Endothelial cell of umbilical vein (primary cell): ENCODE measurements at regions not wholly inside any gene's neighbourhood (a gene's known extent, or its start where the extent isn't known, plus 50 kb on each side); places are given as distances from the start of the nearest gene placed in this dataset.
A peak's percentile ranks its signal among the peaks of the same experiment; 100 is the strongest.

Experiments used
- BruUV-seq: library from RNA; stranded (reverse); fragments of 400-500 nt; replicated peaks from 2 replicates; lab custom pipeline; 2021; lab: Mats Ljungman, UMichigan
- CTCF ChIA-PET: fragments of 300-600, 350-600 bp; sonication (Branson Sonifier 250); formaldehyde crosslinking; loops from one replicate; lab custom pipeline; 2021; ENCODE audit warnings: antibody characterized with exemption, inconsistent platforms; lab: Charles Lee
- POLR2A ChIA-PET: fragments of 300-600, 350-600 bp; sonication (Branson Sonifier 250); formaldehyde crosslinking; loops from one replicate; lab custom pipeline; 2021; ENCODE audit warnings: antibody characterized with exemption, inconsistent platforms; lab: Charles Lee
- DNase-seq: peaks from one replicate; pipeline ENCODE4 v3.0.0-alpha.2; 2011; ENCODE audit warnings: low read depth, low spot score
- FAIRE-seq: peaks from 2 replicates; lab custom pipeline; 2011; peaks lifted over from hg19 to GRCh38; lab: Jason Lieb, UNC
- H2AFZ ChIP-seq: 2 replicates; pipeline ENCODE4 v1.6.0; 2012; ENCODE audit warnings: low read depth, low read length, control low read depth, inconsistent platforms
- H3K27ac ChIP-seq: 2 replicates; pipeline ENCODE4 v1.5.1; 2011; ENCODE audit warnings: low read depth, mild to moderate bottlenecking, control low read depth, low read length, moderate library complexity; ENCODE audit not compliant: insufficient read depth
- H3K27me3 ChIP-seq, 2 experiments: 2 replicates each; pipeline versions ENCODE4 v1.6.0 to v1.6.1; 2011; ENCODE audit warnings: low read length in 2 of 2, mixed read lengths in 1 of 2; ENCODE audit not compliant: control insufficient read depth in 2 of 2, insufficient read depth in 2 of 2
- H3K36me3 ChIP-seq, 2 experiments: 2 replicates in 1 of 2; 3 replicates in 1 of 2; pipeline ENCODE4 v1.5.1; 2011; ENCODE audit warnings: low read length in 2 of 2, mild to moderate bottlenecking in 1 of 2, moderate library complexity in 1 of 2; ENCODE audit not compliant: control insufficient read depth in 2 of 2, insufficient read depth in 2 of 2; ENCODE audit errors: extremely low read depth in 1 of 2
- H3K4me1 ChIP-seq: 3 replicates; pipeline ENCODE4 v1.5.1; 2011; ENCODE audit warnings: mild to moderate bottlenecking, low read length; ENCODE audit not compliant: control insufficient read depth, insufficient read depth; ENCODE audit errors: extremely low read depth
- H3K4me2 ChIP-seq: 2 replicates; pipeline ENCODE4 v1.6.1; 2011; ENCODE audit warnings: low read length, control low read depth, mixed read lengths; ENCODE audit not compliant: insufficient read depth
- H3K4me3 ChIP-seq, 3 experiments: fragments of 200-600 bp in 1 of 3; sonication (generic), shearing (Covaris generic) in 1 of 3; replicated peaks in 1 of 3; 2 replicates each; pipeline ENCODE4 v1.5.1; 2011 to 2016; ENCODE audit warnings: control low read depth in 3 of 3, low read length in 3 of 3, mild to moderate bottlenecking in 2 of 3, inconsistent platforms in 1 of 3, low read depth in 1 of 3, moderate library complexity in 1 of 3; ENCODE audit not compliant: insufficient read depth in 1 of 3
- H3K79me2 ChIP-seq: 2 replicates; pipeline ENCODE4 v1.6.0; 2012; ENCODE audit warnings: low read length, inconsistent platforms; ENCODE audit not compliant: control insufficient read depth, insufficient read depth
- H3K9ac ChIP-seq: replicated peaks from 2 replicates; pipeline ENCODE3; 2011; ENCODE audit warnings: low read length, control low read depth; ENCODE audit not compliant: insufficient read depth; ENCODE audit errors: extremely low read depth
- H3K9me1 ChIP-seq: replicated peaks from 3 replicates; pipeline ENCODE4 v1.6.0; 2011; ENCODE audit warnings: mild to moderate bottlenecking, low read length; ENCODE audit not compliant: control insufficient read depth, insufficient read depth; ENCODE audit errors: extremely low read depth
- H3K9me3 ChIP-seq: replicated peaks from 2 replicates; pipeline ENCODE4 v1.5.1; 2012; ENCODE audit warnings: low read length, inconsistent platforms; ENCODE audit not compliant: control insufficient read depth, insufficient read depth
- H4K20me1 ChIP-seq: replicated peaks from 2 replicates; pipeline ENCODE3; 2011; ENCODE audit warnings: mild to moderate bottlenecking, low read length; ENCODE audit not compliant: control insufficient read depth, insufficient read depth; ENCODE audit errors: extremely low read depth
- EZH2 ChIP-seq: IDR thresholded peaks from 2 replicates; pipeline ENCODE4 v1.6.1; 2012; ENCODE audit warnings: borderline replicate concordance, low read depth, mild to moderate bottlenecking, moderate library complexity, low read length, inconsistent platforms; ENCODE audit not compliant: severe bottlenecking
- FOS ChIP-seq: IDR thresholded peaks from 2 replicates; pipeline ENCODE4 v1.6.1; 2011; ENCODE audit warnings: mild to moderate bottlenecking, low read length, moderate library complexity, borderline replicate concordance; ENCODE audit not compliant: insufficient read depth
- GATA2 ChIP-seq: IDR thresholded peaks from 2 replicates; pipeline ENCODE4 v1.7.0; 2011; ENCODE audit warnings: low read depth, mild to moderate bottlenecking, moderate library complexity, mixed read lengths, low read length; ENCODE audit not compliant: insufficient read length, insufficient read depth
- JUN ChIP-seq: IDR thresholded peaks from 2 replicates; pipeline ENCODE4 v1.6.1; 2011; ENCODE audit warnings: borderline replicate concordance, low read depth; ENCODE audit not compliant: insufficient read length, insufficient read depth
- MYC ChIP-seq: IDR thresholded peaks from one replicate; pipeline ENCODE4 v1.6.1; 2011; ENCODE audit warnings: mild to moderate bottlenecking, low read depth, low read length
- POLR2A ChIP-seq: IDR thresholded peaks from 2 replicates; pipeline ENCODE4 v1.6.1; 2012; ENCODE audit warnings: low read depth, mild to moderate bottlenecking, control low read depth, low read length
- POLR2AphosphoS5 ChIP-seq: IDR thresholded peaks from 2 replicates; pipeline ENCODE4 v1.6.1; 2012; ENCODE audit warnings: low read depth, mild to moderate bottlenecking, control low read depth, low read length, moderate library complexity; ENCODE audit not compliant: insufficient read depth
- dilution Hi-C: fragments of 300-500 bp; cut with MboI; formaldehyde crosslinking; loops from one replicate; pipeline ENCODE4 v1.15.0; 2019; ENCODE audit warnings: low sequenced_read_pairs; ENCODE audit not compliant: extremely low pct_ligation_motif_present
- intact Hi-C: fragments of 100-400 bp; cut with micrococcal nuclease; formaldehyde crosslinking; loops from one replicate; pipeline ENCODE4 v1.10.0; 2022
- TF ChIP-seq, protein P1 (sequence below), 2 donors: IDR thresholded peaks; 1 replicate in 1 of 2; 2 replicates in 1 of 2; pipeline ENCODE4 v1.5.1; 2011; ENCODE audit warnings: low read length in 2 of 2, mild to moderate bottlenecking in 2 of 2, moderate library complexity in 2 of 2, control low read depth in 1 of 2, inconsistent platforms in 1 of 2, low read depth in 1 of 2; ENCODE audit not compliant: insufficient read depth in 1 of 2; ENCODE audit errors: extremely low read depth in 1 of 2
- TF ChIP-seq, protein P2 (sequence below): IDR thresholded peaks from 2 replicates; pipeline ENCODE4 v1.6.1; 2011; ENCODE audit not compliant: insufficient read depth, insufficient read length

DNA sequence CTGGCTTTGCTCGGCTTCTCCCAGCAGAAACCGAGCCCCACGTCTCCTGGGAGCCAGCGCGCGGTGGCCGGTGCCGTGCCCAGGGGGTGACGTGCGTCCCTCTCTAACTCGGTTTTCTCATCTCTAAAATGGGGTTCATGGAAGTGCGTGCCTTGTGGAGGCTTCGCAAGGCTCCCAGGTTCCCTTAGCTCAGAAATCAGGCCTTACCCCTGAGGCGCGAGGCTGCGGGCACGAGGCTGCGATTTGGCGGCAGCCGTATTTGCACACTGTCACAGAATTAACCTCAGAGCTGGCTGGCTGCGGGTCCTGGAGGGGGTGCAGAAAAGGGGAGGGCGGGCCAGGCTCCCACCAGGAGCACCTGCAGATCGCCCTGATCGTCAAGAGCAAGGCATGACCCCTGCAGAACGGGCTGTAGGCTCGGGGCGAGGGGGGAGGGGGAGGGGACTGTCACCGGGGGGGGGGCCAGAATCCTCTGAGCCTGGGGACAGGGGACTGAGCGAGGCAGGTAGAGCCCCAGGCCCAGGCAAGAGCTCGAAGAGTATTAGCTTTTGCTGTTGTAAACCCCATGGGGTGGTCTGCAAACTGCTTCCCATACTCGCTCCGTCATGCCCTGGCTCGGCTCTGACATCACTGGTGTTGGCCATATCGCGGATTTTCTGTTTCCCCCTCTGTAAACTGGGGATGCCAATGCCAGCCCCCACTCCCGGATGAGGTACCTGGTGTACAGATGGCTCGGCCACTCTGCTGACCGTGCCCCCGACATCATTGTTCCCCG lies 62.2 kb downstream of the CCNE1 start:
- H2AFZ ChIP-seq: peak overlapping the region; percentile 24
- H3K4me3 ChIP-seq: no peak overlapping the region
- ChIA-PET POLR2A (no interaction called here), CTCF (interaction anchor here (0.9 to 6.7 kb wide), 7 partner anchors 9 to 158 kb away, joined by 3 to 116 read pairs (median 7); no protein-coding TSS in a partner anchor)
- dilution Hi-C loops: no loop called here
- DNase-seq (no peak), FAIRE-seq (no peak)
- no peaks in the 10 kb centered on the region for H4K20me1 ChIP-seq
- peaks cover 4% of the 10 kb centered on the region for H3K4me1 ChIP-seq
- BruUV-seq: no TSS peak
- H3K4me2 ChIP-seq: no peak overlapping the region
- no peaks in the 10 kb centered on the region for H3K9me1 ChIP-seq
- no peak for TF ChIP-seq EZH2
- TF ChIP-seq POLR2AphosphoS5: no peak
- no peak for TF ChIP-seq JUN
- no peak for TF ChIP-seq FOS
- TF ChIP-seq, protein P1, sequence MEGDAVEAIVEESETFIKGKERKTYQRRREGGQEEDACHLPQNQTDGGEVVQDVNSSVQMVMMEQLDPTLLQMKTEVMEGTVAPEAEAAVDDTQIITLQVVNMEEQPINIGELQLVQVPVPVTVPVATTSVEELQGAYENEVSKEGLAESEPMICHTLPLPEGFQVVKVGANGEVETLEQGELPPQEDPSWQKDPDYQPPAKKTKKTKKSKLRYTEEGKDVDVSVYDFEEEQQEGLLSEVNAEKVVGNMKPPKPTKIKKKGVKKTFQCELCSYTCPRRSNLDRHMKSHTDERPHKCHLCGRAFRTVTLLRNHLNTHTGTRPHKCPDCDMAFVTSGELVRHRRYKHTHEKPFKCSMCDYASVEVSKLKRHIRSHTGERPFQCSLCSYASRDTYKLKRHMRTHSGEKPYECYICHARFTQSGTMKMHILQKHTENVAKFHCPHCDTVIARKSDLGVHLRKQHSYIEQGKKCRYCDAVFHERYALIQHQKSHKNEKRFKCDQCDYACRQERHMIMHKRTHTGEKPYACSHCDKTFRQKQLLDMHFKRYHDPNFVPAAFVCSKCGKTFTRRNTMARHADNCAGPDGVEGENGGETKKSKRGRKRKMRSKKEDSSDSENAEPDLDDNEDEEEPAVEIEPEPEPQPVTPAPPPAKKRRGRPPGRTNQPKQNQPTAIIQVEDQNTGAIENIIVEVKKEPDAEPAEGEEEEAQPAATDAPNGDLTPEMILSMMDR (IDR thresholded peaks at IDR 0.05; ENCODE audit: extremely low read depth in 1 of 2, insufficient read depth in 1 of 2, low read depth in 1 of 2, low read length in 2 of 2): no peak
- TF ChIP-seq MYC: no peak
- no peak for TF ChIP-seq POLR2A
- no peak for TF ChIP-seq GATA2
- TF ChIP-seq, protein P2, sequence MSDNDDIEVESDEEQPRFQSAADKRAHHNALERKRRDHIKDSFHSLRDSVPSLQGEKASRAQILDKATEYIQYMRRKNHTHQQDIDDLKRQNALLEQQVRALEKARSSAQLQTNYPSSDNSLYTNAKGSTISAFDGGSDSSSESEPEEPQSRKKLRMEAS: no peak
- intact Hi-C loops: loop anchor here (1.0 kb wide), 4 partner anchors 103 to 264 kb away; no protein-coding TSS in a partner anchor
- no peaks in the 10 kb centered on the region for H3K27me3 ChIP-seq
- no peaks in the 10 kb centered on the region for H3K36me3 ChIP-seq
- no peak overlapping the region for H3K9ac ChIP-seq
- no peaks in the 10 kb centered on the region for H3K79me2 ChIP-seq
- no peaks in the 10 kb centered on the region for H3K9me3 ChIP-seq
- no peak overlapping the region for H3K27ac ChIP-seq
